NOMO-1 treated with DMSO at 0.1 percent for 48 hours (cell line): ENCODE measurements at regions not wholly inside any gene's neighbourhood (a gene's known extent, or its start where the extent isn't known, plus 50 kb on each side); places are given as distances from the start of the nearest gene placed in this dataset.

Experiments used
- DNase-seq: peaks from one replicate; lab custom pipeline; 2025; ENCODE audit not compliant: unreplicated experiment; lab: John Stamatoyannopoulos, UW

DNA sequence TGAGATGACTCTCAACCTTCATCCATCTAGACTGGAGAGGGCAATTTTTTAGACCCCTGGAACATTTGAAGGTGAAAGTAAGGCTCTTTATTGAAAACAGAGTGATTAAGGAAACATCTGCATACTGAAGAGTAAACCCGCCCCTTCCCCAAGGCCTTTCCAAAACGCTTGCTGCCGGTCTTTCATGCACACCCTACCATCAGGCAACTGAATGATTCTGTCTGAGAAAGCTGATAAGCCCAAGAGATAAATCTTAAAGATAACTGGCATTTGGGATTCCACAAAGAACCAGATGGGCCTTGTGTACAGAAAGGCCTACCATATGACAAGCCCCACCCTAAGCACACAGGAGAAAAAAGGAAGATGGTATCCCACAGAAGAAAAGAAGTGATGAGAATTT, 54.4 kb upstream of the PIK3R1 start:
- no peak for DNase-seq

DNA sequence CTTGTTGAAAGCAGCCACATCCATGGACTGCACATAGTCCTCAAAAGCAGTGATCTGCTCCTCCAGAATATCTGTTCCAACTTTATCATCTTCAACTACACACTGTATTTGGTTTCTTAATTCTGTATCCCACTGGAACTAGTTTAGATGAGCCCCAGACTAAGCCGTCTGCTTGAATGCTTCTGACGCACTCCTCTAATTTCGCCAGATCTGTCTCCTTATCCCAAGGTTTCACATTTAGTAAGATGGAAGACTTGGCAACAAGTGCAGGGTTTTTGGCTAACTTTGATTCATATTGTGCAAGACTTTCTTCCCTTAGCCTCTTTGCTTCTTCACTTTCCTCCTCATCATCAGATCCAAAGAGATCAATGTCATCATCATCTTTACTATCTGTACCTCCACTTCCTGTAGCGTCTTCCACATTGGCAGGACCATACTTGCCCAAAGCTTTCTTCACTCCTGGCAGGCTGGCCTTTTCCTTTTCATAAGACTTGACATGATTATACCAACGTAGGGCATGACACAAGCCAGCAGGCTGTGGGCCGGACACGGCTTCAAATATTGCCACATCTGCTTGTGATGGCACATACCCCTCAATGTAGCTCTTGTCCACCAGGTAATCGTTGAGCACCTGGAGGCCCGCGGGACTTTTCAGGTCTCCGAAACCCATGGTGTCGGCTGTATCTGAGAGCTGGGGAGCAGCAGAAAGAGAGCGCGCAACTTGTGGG, 56.2 kb upstream of the PIK3R1 start:
- no peak for DNase-seq

DNA sequence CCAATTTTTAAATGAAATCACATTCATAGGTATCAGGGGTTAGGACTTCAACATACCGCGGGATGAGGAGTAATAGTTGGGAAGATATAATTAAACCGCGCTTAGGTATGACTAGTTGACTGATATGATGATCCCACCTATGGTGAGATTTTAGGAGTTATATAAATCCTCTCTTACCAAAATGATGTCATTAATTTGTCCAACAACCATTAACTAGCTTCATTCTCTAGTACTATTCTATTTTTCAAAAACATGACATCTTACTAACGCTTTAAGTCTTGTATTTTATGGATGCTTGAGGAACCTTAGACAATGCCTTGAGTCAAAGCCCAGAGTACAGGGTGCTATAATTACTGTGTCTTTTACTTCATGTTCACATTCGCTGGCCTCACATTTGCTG, 59.6 kb upstream of the PIK3R1 start:
- DNase-seq: no peak

DNA sequence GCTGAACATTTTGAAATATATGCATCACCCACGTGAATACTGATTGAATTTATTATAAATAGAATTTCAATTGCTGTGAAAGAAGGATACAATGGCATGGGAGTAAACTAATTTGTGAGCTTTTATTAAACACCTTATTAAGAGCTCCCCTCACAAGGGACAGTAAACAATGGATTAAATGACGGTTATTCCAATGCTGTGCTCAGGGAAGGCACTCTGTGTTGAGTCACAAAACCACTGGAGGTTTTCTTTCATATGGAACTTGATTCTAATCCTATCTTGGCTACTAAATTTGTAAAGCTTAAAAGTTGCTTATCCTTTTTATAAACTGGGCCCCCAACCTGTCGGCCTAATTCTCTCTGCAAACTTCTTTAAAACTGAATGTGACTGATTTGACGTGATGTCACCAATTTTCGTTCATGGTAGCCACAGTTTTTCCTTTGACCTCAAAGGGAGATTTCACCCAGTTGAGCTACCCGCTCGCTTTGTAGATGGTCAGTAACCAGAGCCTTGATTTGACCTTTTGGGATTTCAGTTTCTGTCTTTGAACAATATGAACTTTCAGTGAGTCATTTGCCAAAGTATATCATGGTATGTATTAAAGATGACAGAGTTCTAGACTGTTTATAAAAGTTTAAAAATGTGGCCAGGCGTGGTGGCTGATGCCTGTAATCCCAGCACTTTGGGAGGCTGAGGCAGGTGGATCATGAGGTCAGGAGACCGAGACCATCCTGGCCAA, 61.3 kb upstream of the PIK3R1 start:
- DNase-seq: no peak

DNA sequence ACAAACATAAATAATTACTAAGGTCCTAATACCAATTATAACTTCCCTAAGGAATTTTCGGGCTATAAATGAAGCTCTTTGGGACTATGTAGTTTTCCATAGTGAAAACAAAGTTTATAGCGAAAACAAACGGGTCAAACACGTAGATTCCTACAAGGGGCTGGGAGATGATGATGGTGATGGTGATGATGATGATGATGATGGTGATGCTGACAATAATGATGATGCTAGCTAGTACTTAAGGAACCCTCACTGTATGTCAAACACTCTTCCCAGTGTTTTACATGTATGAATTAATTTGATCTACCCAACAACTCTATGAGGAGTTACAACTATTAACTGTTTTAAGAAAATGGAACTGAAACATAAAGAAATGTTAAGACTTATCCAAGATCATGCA, 63.7 kb upstream of the PIK3R1 start:
- DNase-seq: no peak

DNA sequence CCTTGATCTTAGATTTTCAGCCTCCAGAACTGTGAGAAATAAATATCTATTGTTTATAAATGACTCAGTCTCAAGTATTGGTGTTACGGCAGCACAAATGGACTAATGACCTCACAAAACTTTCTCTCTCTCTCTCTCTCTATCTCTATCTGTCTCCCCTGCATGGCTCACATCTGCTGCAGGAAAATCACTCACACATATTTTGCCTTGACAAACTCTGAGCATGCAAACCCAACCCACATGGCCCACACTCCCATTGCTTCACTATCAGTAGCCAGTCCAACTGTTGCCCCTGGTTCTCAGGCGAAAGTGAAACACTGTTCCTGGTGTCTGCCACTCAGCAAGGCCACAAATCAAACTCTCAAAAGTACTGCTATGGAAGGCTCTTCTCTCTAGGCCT, 66.4 kb upstream of the PIK3R1 start:
- DNase-seq: no peak

DNA sequence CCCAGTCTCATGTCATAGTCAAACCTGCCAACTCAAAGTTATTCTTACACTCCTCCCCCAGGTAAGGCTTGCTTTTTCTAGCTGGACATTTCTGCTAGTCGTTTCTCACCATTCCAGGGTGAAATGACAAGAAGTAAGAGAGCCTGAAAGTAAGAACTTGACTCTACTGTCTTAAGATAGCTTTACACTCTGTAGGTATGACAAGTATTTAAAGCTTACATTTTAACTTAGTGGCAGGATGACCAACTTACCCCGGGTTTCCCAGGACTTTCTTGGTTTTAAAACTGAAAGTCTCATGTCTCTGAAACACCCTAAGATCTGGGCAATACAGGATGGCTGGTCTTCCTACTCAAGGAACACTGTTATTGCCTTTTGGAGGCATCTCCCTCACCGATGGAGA, 67.5 kb upstream of the PIK3R1 start:
- DNase-seq: no peak

DNA sequence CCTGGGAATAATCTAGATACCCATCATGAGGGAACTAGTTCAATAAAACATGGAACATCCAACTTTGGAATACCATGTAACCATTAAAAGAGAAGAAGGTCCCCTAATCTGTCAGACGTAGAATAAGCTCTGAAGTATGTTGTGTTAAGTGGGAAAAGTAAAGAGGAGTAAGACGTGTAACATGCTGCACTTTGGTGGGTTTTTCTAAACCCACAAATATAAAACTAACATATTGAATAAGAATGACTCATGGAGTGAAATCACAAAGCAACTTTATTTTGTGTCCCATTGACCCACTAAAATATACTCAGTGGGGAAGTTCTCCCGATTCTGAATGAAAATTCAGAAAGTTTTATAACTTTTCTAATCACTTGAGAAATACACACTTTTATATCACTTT, 67.9 kb upstream of the PIK3R1 start:
- DNase-seq: no peak

DNA sequence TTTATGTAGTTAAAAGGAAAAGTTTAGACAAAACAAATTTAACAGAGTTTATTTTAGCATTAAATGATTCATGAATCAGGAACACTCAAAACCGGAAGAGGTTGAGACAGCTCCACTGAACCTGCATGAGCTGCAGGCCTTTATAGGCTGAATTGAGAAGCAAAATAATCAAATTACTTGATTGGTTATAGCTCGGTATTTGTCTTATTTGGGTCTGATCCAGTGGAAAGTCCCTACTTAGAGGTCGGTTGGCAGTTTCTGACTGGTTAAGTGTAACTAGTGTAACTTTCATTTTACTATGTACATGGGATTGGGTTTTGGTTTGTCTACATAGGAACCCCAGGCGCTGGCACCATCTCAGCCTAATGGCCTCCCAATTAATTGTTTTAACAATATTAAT, 74.1 kb upstream of the PIK3R1 start:
- DNase-seq: no peak

DNA sequence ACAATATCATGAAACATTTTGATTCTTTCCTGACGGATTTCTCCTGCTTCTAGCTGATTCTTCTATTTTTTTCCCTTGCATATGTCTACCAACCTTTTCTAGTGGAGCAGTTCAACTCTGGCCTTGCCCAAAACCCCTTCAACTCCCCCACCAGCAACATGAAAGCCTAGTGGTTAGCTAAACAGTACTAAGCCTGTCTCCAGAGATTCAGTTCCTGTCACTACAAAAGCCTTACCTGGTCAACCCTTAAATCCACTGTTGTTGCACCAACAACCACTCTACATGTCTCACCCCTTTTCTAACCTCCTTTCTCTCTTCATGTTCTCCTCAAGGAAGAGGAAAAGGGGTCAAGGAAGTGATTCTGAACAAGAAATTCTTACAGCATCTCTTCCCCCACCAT, 74.8 kb upstream of the PIK3R1 start:
- no peak for DNase-seq

DNA sequence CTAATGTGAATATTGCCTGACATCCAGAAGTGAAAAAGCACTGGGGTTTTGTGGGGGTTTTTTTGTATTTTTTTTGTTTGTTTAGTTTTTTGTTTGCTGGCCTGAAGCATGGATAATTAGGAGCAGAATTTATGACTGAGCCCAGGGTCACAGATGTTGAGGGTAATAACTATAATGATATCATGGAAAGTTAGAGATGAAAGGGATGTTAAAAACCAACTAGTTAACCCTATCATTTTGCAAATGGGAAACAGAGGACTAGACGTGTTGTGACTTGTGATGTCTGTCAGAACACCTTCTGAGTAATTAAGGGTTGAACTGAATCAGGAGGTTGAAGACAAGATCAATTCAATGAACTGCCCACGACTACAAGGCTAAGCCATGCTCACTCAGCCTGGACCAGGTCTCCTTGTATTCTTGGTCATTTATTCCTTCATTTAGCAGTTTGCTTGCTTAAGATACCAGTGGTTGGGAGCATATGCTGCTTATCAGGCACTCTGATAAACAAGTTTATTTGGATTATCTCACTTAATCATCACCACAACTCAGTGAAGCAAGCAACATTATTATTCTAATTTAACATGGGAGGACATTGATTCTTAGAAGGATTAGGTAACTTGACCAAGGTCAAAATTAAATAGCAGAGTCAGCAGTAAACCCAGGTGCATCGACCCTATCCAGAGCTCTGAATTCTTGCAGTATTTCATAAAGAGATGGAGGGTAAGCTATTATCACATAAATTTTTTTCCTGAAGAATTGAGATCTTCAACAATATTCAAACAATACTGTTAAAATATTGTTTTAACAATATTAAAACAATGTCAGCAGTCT, 75.7 kb upstream of the PIK3R1 start:
- no peak for DNase-seq

DNA sequence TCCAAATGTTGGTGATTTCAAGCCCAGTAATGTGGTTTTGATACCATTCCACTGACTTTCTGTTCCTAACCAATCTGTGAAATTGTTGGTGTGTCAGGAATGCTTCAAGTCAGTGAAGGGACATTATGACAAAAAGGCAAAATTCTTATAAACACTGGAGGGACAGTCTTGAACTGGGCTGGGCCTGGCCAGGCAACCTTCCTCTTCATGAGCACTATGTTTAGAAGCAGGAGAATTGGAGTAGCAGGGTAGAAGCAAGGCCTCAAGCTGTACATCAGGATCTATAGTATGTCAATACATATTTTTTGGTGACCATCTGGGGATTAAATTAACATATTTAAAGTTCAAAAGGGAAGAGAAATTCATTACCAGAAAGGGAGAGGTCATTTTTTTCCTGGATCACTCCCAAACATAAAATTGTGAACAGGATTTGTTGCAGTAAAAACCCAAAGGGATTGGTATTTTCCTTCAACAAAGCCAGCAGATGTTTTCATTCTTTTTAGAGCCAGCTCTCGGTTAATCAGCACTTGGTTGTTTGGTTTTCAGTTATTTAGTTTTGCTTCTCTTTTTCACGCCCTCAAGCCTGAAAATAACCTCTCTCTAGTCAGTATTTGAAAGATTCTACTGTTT, 77.9 kb upstream of the PIK3R1 start:
- DNase-seq: no peak

DNA sequence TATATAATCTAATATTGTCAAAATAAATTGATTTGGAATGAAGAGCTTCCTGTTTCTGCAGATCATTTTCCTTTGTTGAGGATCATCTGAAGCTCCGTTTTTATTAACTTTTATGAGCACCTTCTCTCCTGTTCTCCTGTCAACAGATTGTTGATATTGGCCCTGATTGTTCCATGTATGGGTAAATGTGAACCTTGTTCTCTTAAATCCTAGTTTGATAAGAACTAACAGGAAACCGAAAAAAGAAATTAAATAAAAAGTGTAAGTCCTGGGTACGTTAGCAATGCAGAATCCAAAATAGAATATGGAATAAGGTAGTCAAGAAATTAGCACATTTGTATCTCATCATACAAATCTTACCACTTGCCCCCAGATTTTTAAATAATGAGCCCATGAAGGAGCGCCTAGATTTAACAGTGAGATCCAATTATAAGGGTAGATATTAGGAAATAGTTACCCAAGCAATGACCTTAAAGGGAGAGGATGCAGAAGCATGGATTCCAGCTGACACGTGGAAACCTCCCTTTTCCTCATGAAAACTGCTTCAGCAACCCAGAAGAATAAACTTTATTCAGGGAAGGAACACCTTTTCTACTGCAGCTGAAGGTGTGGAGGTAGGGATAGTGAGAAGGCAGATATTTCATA, 80.8 kb upstream of the PIK3R1 start:
- DNase-seq: no peak

DNA sequence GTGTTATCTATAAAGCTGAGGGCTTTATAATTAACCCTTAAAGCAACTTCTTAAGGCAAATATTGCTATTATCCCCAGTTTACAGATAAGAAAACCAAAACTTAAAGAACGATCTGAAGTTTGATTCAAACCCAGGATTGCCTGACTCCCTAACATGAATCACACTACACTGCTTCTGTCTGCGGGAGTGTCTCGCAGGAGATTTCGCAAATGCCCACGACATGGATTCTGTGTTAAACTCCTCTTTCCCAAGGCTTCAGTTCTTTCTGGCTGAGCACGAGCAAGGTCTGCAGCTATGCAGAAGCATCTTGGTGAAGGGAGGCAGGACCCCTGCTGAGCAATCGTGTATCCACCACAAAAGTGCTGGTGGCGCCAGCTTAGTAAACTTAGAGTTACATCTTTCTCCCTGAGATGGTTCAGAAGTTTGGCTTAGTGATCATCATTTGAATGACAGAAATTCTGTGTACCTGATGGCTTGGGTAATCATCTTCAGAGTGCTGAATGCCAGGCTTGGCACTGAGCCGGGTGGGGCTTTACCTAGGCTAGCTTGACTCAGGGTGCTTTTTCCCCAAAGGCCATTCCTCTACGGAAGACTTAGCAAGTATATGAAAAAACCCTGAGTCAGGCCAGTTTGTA, 81.4 kb upstream of the PIK3R1 start:
- no peak for DNase-seq

DNA sequence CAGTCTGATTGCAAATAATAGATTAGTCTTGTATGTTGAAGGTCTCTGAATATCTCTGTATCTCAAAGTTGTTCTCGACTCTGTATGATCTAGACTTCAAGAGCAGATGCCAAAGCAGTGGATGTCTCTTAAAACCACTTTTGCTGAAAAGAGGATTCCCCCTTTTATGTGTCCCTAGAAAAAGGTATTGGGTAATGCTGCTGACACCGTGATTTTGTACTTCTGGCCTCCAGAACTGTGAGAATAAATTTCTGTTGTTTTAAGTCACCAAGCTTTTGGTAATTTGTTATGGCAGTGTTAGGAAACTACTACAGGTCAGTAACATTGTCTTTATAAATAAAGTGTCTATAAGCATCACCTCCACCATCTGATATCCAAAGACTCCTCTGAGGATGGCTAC, 85.3 kb upstream of the PIK3R1 start:
- DNase-seq: no peak

DNA sequence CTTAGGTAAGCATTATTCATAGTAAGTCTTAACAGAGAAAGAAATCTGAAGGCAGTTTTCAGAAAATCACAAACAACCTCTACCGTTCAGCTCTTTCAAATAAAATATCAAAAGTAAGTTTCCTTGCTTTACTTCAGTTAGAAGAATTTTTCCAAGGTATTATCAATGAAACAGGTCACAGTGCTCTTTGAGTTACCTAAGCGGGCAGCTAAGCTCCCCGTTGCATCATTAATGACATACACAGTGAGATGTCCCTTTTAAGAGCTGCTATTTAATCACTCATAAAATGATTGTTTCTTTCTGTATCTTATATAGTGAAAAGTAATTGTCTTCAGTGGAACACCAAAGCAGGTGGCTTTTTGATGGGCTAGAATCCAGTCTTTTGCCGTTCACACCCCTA, 86.2 kb upstream of the PIK3R1 start:
- DNase-seq: no peak

DNA sequence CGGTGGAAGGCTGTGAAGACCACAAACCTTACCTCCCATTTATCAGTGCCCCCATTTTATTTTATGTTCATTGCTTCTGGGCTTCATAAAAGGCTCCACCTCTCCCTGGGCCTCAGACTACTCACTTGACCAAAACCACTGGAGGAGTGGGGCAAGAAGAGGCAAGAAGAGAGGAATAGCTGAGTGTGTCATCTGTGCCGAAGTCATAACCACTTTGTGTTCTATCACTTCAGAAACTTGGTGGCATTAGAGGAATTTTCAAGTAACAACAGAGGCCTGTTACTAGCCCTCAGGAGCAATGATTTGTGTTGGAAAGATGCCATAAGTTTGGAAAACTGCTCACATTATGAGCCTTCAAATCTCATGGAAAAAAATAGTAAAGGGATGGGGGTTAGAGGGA, 88.7 kb upstream of the PIK3R1 start:
- no peak for DNase-seq

DNA sequence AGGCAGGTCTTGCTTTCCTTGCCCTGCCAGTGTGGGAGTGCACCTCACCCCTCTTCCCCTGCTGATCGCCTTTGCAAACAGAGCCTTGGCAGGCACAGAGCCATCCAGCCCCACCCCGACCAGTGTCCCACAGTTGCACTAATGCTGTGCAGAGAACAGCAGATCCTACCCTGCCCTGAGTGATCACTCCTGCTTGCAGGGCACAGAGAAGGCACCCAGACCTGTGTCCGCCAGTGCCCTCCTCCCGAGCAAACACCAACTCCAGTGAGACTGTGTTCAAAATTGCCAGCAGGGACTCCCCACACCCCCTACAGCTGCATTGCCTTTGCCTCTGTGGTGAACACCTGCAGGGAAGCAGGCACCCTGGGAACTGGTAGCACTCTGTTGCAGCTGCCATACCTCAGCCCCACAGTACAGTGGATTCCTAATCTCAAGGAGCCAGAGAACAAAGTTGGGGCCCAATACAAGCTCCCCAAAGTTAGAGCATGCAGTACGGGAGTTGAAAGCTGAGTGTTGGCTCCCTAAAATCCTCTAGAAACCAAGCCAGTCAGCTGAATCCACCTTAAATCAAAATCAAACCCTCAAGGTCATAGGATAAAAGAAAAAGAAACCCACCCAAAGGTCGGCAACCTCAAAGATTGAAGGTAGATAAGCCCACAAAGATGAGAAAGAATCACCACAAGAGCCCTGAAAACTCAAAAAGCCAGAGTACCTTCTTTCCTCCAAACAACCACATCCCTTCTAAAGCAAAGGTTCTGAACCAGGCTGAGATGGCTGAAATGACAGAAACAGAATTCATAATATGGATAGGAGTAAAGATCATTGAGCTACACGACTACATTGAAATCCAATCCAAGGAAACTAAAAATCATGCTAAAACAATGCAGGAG, 92.9 kb upstream of the PIK3R1 start:
- no peak for DNase-seq

DNA sequence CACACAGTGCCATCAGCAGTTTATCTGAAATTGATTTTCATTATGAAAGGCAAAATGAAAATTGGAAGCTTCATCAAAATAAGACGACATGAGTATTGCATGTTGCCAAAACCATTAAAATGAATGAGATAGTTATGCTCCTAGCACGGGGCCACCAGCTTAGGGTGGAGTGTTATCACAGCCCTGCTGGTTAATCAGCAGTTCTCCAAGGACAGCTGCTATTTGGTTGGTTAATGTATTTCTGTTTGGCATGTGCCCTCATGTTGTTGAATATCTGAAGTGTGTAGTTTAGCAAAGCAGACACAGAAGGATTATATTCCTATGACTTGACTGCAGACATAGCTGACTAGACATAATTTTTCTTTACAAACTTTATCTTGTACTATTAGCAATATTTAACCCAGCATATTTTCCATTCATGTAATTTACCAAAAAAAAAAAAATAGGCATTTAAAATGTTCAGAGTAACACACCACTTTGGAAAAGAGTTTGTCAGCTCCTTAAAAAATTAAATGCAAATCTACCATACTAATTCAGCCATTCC, 98.6 kb upstream of the PIK3R1 start:
- no peak for DNase-seq
